ENCODE measurements at regions not wholly inside any gene's neighbourhood (a gene's known extent, or its start where the extent isn't known, plus 50 kb on each side); places are given as distances from the start of the nearest gene placed in this dataset.
A peak's percentile ranks its signal among the peaks of the same experiment; 100 is the strongest.

- Histone ChIP-seq H3K27ac (ENCODE audit: low read length, poor library complexity, severe bottlenecking) (no peak overlapping the region), H3K79me1 (replicated peaks; ENCODE audit: low read length, poor library complexity, severe bottlenecking) (no peaks in the 10 kb centered on the region), H3K4me2 (ENCODE audit: low read length, poor library complexity, severe bottlenecking) (no peak overlapping the region), H3K23ac (ENCODE audit: low read length in 2 of 2) (no peak overlapping the region), H3K9me3 (ENCODE audit: control insufficient read depth, low read length) (peaks cover 37% of the 10 kb centered on the region), H3K14ac (ENCODE audit: low read length in 2 of 2) (no peak overlapping the region), H2BK5ac (ENCODE audit: low read depth, low read length, poor library complexity, severe bottlenecking) (no peak overlapping the region), H2AK5ac (ENCODE audit: low read length, severe bottlenecking) (no peak overlapping the region), H3K36me3 (ENCODE audit: control insufficient read depth in 1 of 2, insufficient read depth in 2 of 2, low read depth in 1 of 2, low read length in 2 of 2) (no peaks in the 10 kb centered on the region), H3K4me1 (ENCODE audit: control insufficient read depth, insufficient read depth, low read depth, low read length) (no peaks in the 10 kb centered on the region), H2AFZ (ENCODE audit: low read depth, low read length) (no peak overlapping the region), H2BK12ac (ENCODE audit: low read length in 2 of 2) (no peak overlapping the region), H4K8ac (ENCODE audit: low read length) (no peak overlapping the region), H3K18ac (ENCODE audit: low read depth in 1 of 2, low read length in 2 of 2) (no peak overlapping the region), H2BK120ac (ENCODE audit: low read depth, low read length) (no peak overlapping the region), H3K4me3 (ENCODE audit: insufficient read depth in 1 of 2, low read depth in 1 of 2, low read length in 2 of 2) (no peak overlapping the region), H4K91ac (ENCODE audit: low read length) (no peak overlapping the region), H3K27me3 (ENCODE audit: control insufficient read depth in 1 of 2, insufficient read depth in 1 of 2, low read length in 2 of 2) (no peaks in the 10 kb centered on the region), H3K4ac (ENCODE audit: low read depth in 1 of 2, low read length in 2 of 2) (no peak overlapping the region), H2BK15ac (ENCODE audit: low read depth, poor library complexity, severe bottlenecking) (no peak overlapping the region), H3K9ac (ENCODE audit: low read length) (no peak overlapping the region)
- 93% methylated on average over 2 of the region's 3 CpGs for WGBS
- DNase-seq, result no peak
Observed at GRCh38 chr4:179285696-179286095, 1843.5 kb upstream of the AGA start.

GRCh38 chr4:179291657-179292056 lies 1849.4 kb upstream of the AGA start:
- Histone ChIP-seq H3K79me1 (replicated peaks; ENCODE audit: low read length, poor library complexity, severe bottlenecking) (no peaks in the 10 kb centered on the region), H3K18ac (ENCODE audit: low read depth in 1 of 2, low read length in 2 of 2) (no peak overlapping the region), H2AK5ac (ENCODE audit: low read length, severe bottlenecking) (no peak overlapping the region), H3K4ac (ENCODE audit: low read depth in 1 of 2, low read length in 2 of 2) (no peak overlapping the region), H4K91ac (ENCODE audit: low read length) (no peak overlapping the region), H3K9me3 (ENCODE audit: control insufficient read depth, low read length) (peaks cover 38% of the 10 kb centered on the region), H2BK120ac (ENCODE audit: low read depth, low read length) (no peak overlapping the region), H3K4me3 (ENCODE audit: insufficient read depth in 1 of 2, low read depth in 1 of 2, low read length in 2 of 2) (no peak overlapping the region), H3K27me3 (ENCODE audit: control insufficient read depth in 1 of 2, insufficient read depth in 1 of 2, low read length in 2 of 2) (no peaks in the 10 kb centered on the region), H2BK15ac (ENCODE audit: low read depth, poor library complexity, severe bottlenecking) (no peak overlapping the region), H2BK5ac (ENCODE audit: low read depth, low read length, poor library complexity, severe bottlenecking) (no peak overlapping the region), H3K27ac (ENCODE audit: low read length, poor library complexity, severe bottlenecking) (no peak overlapping the region), H4K8ac (ENCODE audit: low read length) (no peak overlapping the region), H3K14ac (ENCODE audit: low read length in 2 of 2) (no peak overlapping the region), H2BK12ac (ENCODE audit: low read length in 2 of 2) (no peak overlapping the region), H3K4me2 (ENCODE audit: low read length, poor library complexity, severe bottlenecking) (no peak overlapping the region), H2AFZ (ENCODE audit: low read depth, low read length) (no peak overlapping the region), H3K23ac (ENCODE audit: low read length in 2 of 2) (no peak overlapping the region), H3K9ac (ENCODE audit: low read length) (no peak overlapping the region), H3K36me3 (ENCODE audit: control insufficient read depth in 1 of 2, insufficient read depth in 2 of 2, low read depth in 1 of 2, low read length in 2 of 2) (no peaks in the 10 kb centered on the region), H3K4me1 (ENCODE audit: control insufficient read depth, insufficient read depth, low read depth, low read length) (no peaks in the 10 kb centered on the region)
- no peak for DNase-seq

- peaks cover 33% of the 10 kb centered on the region for H3K9me3 ChIP-seq (ENCODE audit: control insufficient read depth, low read length)
- 20% methylated on average over 1 of the region's 1 CpG for WGBS
- H3K4me1 ChIP-seq (ENCODE audit: control insufficient read depth, insufficient read depth, low read depth, low read length), result no peaks in the 10 kb centered on the region
- peak overlapping the region in 1 of 2 experiments; percentile 24 for H3K18ac ChIP-seq (ENCODE audit: low read depth in 1 of 2, low read length in 2 of 2)
- no peaks in the 10 kb centered on the region for H3K36me3 ChIP-seq (ENCODE audit: control insufficient read depth in 1 of 2, insufficient read depth in 2 of 2, low read depth in 1 of 2, low read length in 2 of 2)
- H3K23ac ChIP-seq (ENCODE audit: low read length in 2 of 2), result no peak overlapping the region
- H4K8ac ChIP-seq (ENCODE audit: low read length), result no peak overlapping the region
- H3K79me1 ChIP-seq (replicated peaks; ENCODE audit: low read length, poor library complexity, severe bottlenecking), result no peaks in the 10 kb centered on the region
- H2BK12ac ChIP-seq (ENCODE audit: low read length in 2 of 2), result no peak overlapping the region
- H3K9ac ChIP-seq (ENCODE audit: low read length), result no peak overlapping the region
- peak overlapping the region; percentile 71 for H2AFZ ChIP-seq (ENCODE audit: low read depth, low read length)
- H4K91ac ChIP-seq (ENCODE audit: low read length), result no peak overlapping the region
- no peak overlapping the region for H3K4ac ChIP-seq (ENCODE audit: low read depth in 1 of 2, low read length in 2 of 2)
- no peak overlapping the region for H2BK120ac ChIP-seq (ENCODE audit: low read depth, low read length)
- H2BK5ac ChIP-seq (ENCODE audit: low read depth, low read length, poor library complexity, severe bottlenecking), result no peak overlapping the region
- no peak overlapping the region for H2BK15ac ChIP-seq (ENCODE audit: low read depth, poor library complexity, severe bottlenecking)
- no peak overlapping the region for H3K4me2 ChIP-seq (ENCODE audit: low read length, poor library complexity, severe bottlenecking)
- H2AK5ac ChIP-seq (ENCODE audit: low read length, severe bottlenecking), result no peak overlapping the region
- no peak for DNase-seq
- H3K14ac ChIP-seq (ENCODE audit: low read length in 2 of 2), result peak overlapping the region in 1 of 2 experiments; percentile 71
- H3K27ac ChIP-seq (ENCODE audit: low read length, poor library complexity, severe bottlenecking), result no peak overlapping the region
- H3K4me3 ChIP-seq (ENCODE audit: insufficient read depth in 1 of 2, low read depth in 1 of 2, low read length in 2 of 2), result no peak overlapping the region
- no peaks in the 10 kb centered on the region for H3K27me3 ChIP-seq (ENCODE audit: control insufficient read depth in 1 of 2, insufficient read depth in 1 of 2, low read length in 2 of 2)
Observed at GRCh38 chr4:179292468-179292867, 1850.2 kb upstream of the AGA start.

- Histone ChIP-seq H3K9ac (ENCODE audit: low read length) (no peak overlapping the region), H2BK5ac (ENCODE audit: low read depth, low read length, poor library complexity, severe bottlenecking) (no peak overlapping the region), H3K4ac (ENCODE audit: low read depth in 1 of 2, low read length in 2 of 2) (no peak overlapping the region), H2AK5ac (ENCODE audit: low read length, severe bottlenecking) (no peak overlapping the region), H3K18ac (ENCODE audit: low read depth in 1 of 2, low read length in 2 of 2) (no peak overlapping the region), H4K91ac (ENCODE audit: low read length) (no peak overlapping the region), H3K36me3 (ENCODE audit: control insufficient read depth in 1 of 2, insufficient read depth in 2 of 2, low read depth in 1 of 2, low read length in 2 of 2) (no peaks in the 10 kb centered on the region), H2AFZ (ENCODE audit: low read depth, low read length) (no peak overlapping the region), H2BK120ac (ENCODE audit: low read depth, low read length) (no peak overlapping the region), H3K4me2 (ENCODE audit: low read length, poor library complexity, severe bottlenecking) (no peak overlapping the region), H2BK15ac (ENCODE audit: low read depth, poor library complexity, severe bottlenecking) (no peak overlapping the region), H4K8ac (ENCODE audit: low read length) (no peak overlapping the region), H3K4me3 (ENCODE audit: insufficient read depth in 1 of 2, low read depth in 1 of 2, low read length in 2 of 2) (no peak overlapping the region), H3K14ac (ENCODE audit: low read length in 2 of 2) (no peak overlapping the region), H3K4me1 (ENCODE audit: control insufficient read depth, insufficient read depth, low read depth, low read length) (no peaks in the 10 kb centered on the region), H2BK12ac (ENCODE audit: low read length in 2 of 2) (no peak overlapping the region), H3K9me3 (ENCODE audit: control insufficient read depth, low read length) (peaks cover 20% of the 10 kb centered on the region), H3K27ac (ENCODE audit: low read length, poor library complexity, severe bottlenecking) (no peak overlapping the region), H3K79me1 (replicated peaks; ENCODE audit: low read length, poor library complexity, severe bottlenecking) (no peaks in the 10 kb centered on the region), H3K23ac (ENCODE audit: low read length in 2 of 2) (no peak overlapping the region), H3K27me3 (ENCODE audit: control insufficient read depth in 1 of 2, insufficient read depth in 1 of 2, low read length in 2 of 2) (no peaks in the 10 kb centered on the region)
- 63% methylated on average over 4 of the region's 4 CpGs for WGBS
- peak; percentile 50 for DNase-seq
Observed at GRCh38 chr4:179307297-179308136, 1865.3 kb upstream of the AGA start.

Data from mesenchymal stem cell (in vitro differentiated cells and primary cell).